Heart left ventricle (tissue), 16 donors: ENCODE measurements at regions not wholly inside any gene's neighbourhood (a gene's known extent, or its start where the extent isn't known, plus 50 kb on each side); places are given as distances from the start of the nearest gene placed in this dataset.

Source experiments
- ATAC-seq, 4 donors: fragments of 200-7000 bp; cut with Tn5 transposase; one replicate each; pipeline ENCODE4 v1.9.1; 2020 to 2022; ENCODE audit warnings: moderate library complexity in 4 of 4, mild to moderate bottlenecking in 3 of 4, moderate number of reproducible peaks in 1 of 4
- DNase-seq, 5 donors: peaks; one replicate each; pipeline ENCODE4 v3.0.0-alpha.2; 2020
- H3K27ac ChIP-seq, 12 donors: fragments of 200-600 bp; sonication (generic) in 4 of 12; one replicate each; pipeline versions ENCODE4 v1.5.0 to v1.8.0; 2016 to 2022; ENCODE audit warnings: mild to moderate bottlenecking in 2 of 12
- H3K27me3 ChIP-seq, 9 donors: fragments of 200-600 bp; sonication (generic) in 2 of 9; one replicate each; pipeline versions ENCODE4 v1.5.1 to v1.8.0; 2016 to 2022; ENCODE audit warnings: mild to moderate bottlenecking in 3 of 9
- H3K36me3 ChIP-seq, 9 donors: fragments of 200-600 bp; sonication (generic) in 2 of 9; one replicate each; pipeline versions ENCODE4 v1.5.0 to v1.8.0; 2018 to 2022; ENCODE audit warnings: mild to moderate bottlenecking in 2 of 9
- H3K4me1 ChIP-seq, 12 donors: fragments of 200-600 bp; sonication (generic) in 4 of 12; one replicate each; pipeline versions ENCODE4 v1.5.0 to v1.8.0; 2016 to 2022; ENCODE audit warnings: mild to moderate bottlenecking in 3 of 12
- H3K4me3 ChIP-seq, 12 donors: fragments of 200-600 bp; sonication (generic) in 4 of 12; one replicate each; pipeline versions ENCODE4 v1.5.0 to v1.8.0; 2017 to 2022; ENCODE audit warnings: mild to moderate bottlenecking in 9 of 12, moderate library complexity in 4 of 12
- H3K9me3 ChIP-seq, 12 donors: fragments of 200-600 bp; sonication (generic) in 4 of 12; one replicate each; pipeline versions ENCODE4 v1.5.0 to v1.8.0; 2016 to 2022; ENCODE audit warnings: mild to moderate bottlenecking in 1 of 12
- POLR2A ChIP-seq, 2 donors: fragments of 450-650 bp; IDR thresholded peaks; one replicate each; pipeline ENCODE4 v1.6.1; 2017; ENCODE audit warnings: antibody characterized with exemption in 2 of 2, mild to moderate bottlenecking in 2 of 2, moderate library complexity in 2 of 2
- WGBS, 4 donors: extraction: QIAGEN DNeasy Blood & Tissue Kit in 2 of 4; methylation state at CpG; one replicate each; pipeline versions ENCODE4 v1.1.5 to v1.1.7; 2013 to 2018; 5-methylcytosine and 5-hydroxymethylcytosine counted together
- intact Hi-C, 10 donors: fragments of 100-400 bp; cut with DNase I; formaldehyde crosslinking; loops; one replicate each; pipeline versions ENCODE4 v1.11.1 to v1.14.2; 2022
- TF ChIP-seq, protein P1 (sequence below), 12 donors: fragments of 200-600 bp; sonication (generic) in 4 of 12; IDR thresholded peaks; one replicate each; pipeline versions ENCODE4 v1.5.0 to v1.8.0; 2018 to 2022; ENCODE audit warnings: antibody characterized with exemption in 12 of 12, mild to moderate bottlenecking in 5 of 12
- donor health status: ischemic (EF 13 %, LVEDD 7.1; RV severe dilation, severe dysfunction).
- donor health status: healthy with polysubstance abuse.
- donor health status: DM: no; HTN: yes; CAD: no.
- donor health status: DM: no; HTN: no; CAD: no.
- donor health status: ischemic (EF 25% LVEDD 6.9; RV normal size, moderate dysfunction).
- donor health status: ischemic (EF 25% LVEDD 5.7; RV mildly dilated, moderate dysfunction).
- donor health status: healthy.
- donor health status: DM: yes; HTN: yes; CAD: no.
- donor health status: ischemic (EF 35%, LVEDD 5.7; RV mildly dilated, moderate dysfunction).
- donor health status: nonischemic (EF 11% LVEDD 7.7; RV severe dilation, severe dysfunction).
- donor health status: DM: yes; HTN: yes; CAD: no.
- donor health status: PGD.
- donor health status: ischemic (EF 29% LVEDD 5.4; RV normal size, mild dysfunction).
- donor health status: nonischemic (EF 23%, LVEDD 6.1; RV moderate dilation, normal function).

DNA sequence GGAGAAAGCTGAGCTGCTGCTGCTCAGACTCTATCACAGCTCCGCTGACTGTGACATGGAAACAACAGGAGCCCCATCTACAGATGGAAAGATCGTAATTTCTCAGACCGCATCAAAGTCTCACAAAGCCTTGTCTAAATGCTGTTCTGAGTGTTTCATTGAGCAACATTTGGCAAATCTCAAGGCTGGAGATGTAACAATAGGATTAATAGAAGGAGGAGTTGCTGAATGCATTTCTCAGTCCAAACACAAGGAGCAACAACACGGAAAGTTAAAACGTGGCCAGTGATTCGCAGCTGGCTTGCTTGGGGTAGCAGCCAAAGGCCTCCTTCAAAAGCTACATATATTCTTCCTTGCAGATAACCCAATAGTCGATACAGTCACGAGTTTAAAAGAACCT is 55.7 kb downstream of the MRPL57 start:
- intact Hi-C loops = no loop called here
- Histone ChIP-seq H3K36me3 (no peaks in the 10 kb centered on the region), H3K4me3 (peak overlapping the region in 6 of 12 donors; percentile 17 to 47 (median 24)), H3K9me3 (no peaks in the 10 kb centered on the region), H3K27ac (peak overlapping the region in 2 of 12 donors; percentile 2 to 61), H3K27me3 (no peaks in the 10 kb centered on the region), H3K4me1 (peaks cover 0 to 13% (median 4%) of the 10 kb centered on the region in 12 donors)
- DNase-seq (peak in 1 of 5 donors; percentile 32), ATAC-seq (peak in 3 of 4 donors; percentile 45 to 73 (median 72))
- no peak for TF ChIP-seq POLR2A (IDR thresholded peaks at IDR 0.05)
- TF ChIP-seq, protein P1, sequence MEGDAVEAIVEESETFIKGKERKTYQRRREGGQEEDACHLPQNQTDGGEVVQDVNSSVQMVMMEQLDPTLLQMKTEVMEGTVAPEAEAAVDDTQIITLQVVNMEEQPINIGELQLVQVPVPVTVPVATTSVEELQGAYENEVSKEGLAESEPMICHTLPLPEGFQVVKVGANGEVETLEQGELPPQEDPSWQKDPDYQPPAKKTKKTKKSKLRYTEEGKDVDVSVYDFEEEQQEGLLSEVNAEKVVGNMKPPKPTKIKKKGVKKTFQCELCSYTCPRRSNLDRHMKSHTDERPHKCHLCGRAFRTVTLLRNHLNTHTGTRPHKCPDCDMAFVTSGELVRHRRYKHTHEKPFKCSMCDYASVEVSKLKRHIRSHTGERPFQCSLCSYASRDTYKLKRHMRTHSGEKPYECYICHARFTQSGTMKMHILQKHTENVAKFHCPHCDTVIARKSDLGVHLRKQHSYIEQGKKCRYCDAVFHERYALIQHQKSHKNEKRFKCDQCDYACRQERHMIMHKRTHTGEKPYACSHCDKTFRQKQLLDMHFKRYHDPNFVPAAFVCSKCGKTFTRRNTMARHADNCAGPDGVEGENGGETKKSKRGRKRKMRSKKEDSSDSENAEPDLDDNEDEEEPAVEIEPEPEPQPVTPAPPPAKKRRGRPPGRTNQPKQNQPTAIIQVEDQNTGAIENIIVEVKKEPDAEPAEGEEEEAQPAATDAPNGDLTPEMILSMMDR (IDR thresholded peaks at IDR 0.05) = peak in 1 of 12 donors; percentile 20
- WGBS, 4 donors = 46 to 56% (median 51%) methylated on average over 8 of the region's 8 CpGs

DNA sequence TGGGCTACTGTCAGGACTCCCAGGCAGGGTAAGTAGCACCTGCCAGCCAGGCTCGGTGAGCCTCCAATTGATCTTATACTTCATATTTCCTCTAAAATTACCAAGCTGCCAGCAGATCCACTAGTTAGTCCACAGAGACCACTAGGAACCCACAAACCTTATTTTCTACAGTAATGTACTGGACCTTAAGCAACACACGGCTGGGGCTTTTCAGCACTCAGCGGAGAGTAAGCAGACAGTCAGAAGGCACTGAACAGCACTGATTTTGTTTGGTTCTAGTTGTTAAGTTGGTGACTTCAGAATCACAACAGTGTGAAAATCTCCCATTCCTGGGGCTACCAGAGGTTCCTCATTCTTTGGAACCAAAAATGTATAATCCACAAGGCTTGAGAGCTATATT is 56.1 kb downstream of the MRPL57 start:
- no peak for DNase-seq
- intact Hi-C loops = no loop called here
- H3K4me3 ChIP-seq = peak overlapping the region in 6 of 12 donors; percentile 17 to 47 (median 24)
- peaks cover 0 to 13% (median 4%) of the 10 kb centered on the region in 12 donors for H3K4me1 ChIP-seq
- peak overlapping the region in 6 of 12 donors; percentile 2 to 61 (median 40) for H3K27ac ChIP-seq
- H3K9me3 ChIP-seq = no peaks in the 10 kb centered on the region
- TF ChIP-seq, protein P1 (IDR thresholded peaks at IDR 0.05) = no peak
- TF ChIP-seq POLR2A (IDR thresholded peaks at IDR 0.05) = no peak
- 38 to 47% (median 44%) methylated on average over 3 of the region's 3 CpGs for WGBS, 4 donors
- peak in 3 of 4 donors; percentile 6 to 21 (median 11) for ATAC-seq
- H3K27me3 ChIP-seq = no peaks in the 10 kb centered on the region
- no peaks in the 10 kb centered on the region for H3K36me3 ChIP-seq

DNA sequence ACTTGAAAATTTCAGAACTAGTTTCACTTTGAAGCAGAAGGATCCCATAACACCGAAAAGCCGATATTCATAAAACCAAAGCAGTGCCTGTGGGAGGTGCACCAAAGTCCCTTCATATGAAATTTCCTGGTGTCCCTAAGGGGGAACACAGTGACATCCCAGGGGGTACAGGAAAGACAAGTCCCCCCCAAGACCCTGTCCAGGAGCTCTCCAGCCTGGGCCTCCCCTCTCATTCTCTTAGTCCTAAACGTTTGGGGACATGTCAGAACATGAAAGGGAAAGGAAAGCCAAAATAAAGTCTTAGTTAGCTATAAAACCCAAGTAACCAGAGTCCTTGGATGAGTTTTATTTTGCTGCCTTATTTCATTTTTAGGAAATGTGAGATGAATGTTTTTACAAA is 56.6 kb downstream of the MRPL57 start:
- H3K27ac ChIP-seq = peak overlapping the region in 7 of 12 donors; percentile 2 to 61 (median 42)
- no peak for DNase-seq
- peak overlapping the region in 6 of 12 donors; percentile 17 to 47 (median 24) for H3K4me3 ChIP-seq
- no peak for TF ChIP-seq POLR2A (IDR thresholded peaks at IDR 0.05)
- TF ChIP-seq, protein P1 (IDR thresholded peaks at IDR 0.05) = no peak
- no peak for ATAC-seq
- peaks cover 0 to 13% (median 4%) of the 10 kb centered on the region in 12 donors for H3K4me1 ChIP-seq
- no peaks in the 10 kb centered on the region for H3K9me3 ChIP-seq
- H3K27me3 ChIP-seq = no peaks in the 10 kb centered on the region
- WGBS, 4 donors = 70 to 82% (median 73%) methylated on average over 3 of the region's 3 CpGs
- H3K36me3 ChIP-seq = no peaks in the 10 kb centered on the region
- intact Hi-C loops = no loop called here

DNA sequence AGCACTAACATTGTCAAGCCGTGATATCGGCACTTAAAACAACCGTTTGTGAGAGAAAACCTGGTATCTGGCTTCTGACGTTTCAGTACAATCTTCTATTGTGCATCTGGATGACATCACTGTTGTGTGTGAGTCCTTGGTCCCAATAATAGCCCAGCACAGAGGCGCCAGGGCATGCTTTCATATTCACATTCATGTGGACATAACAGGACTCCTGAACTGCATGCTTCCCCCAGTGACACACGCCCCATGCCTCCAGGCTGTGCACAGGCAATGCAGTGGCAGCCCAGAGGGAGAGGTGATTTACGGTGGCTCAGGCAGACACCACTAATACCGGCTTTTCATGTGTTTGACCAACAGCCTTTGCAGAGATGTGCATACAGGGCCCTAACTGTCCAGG is 58.1 kb downstream of the MRPL57 start:
- H3K9me3 ChIP-seq = no peaks in the 10 kb centered on the region
- H3K4me1 ChIP-seq = peaks cover 0 to 13% (median 4%) of the 10 kb centered on the region in 12 donors
- ATAC-seq (peak; percentile 47 to 79 (median 66)), DNase-seq (peak in 2 of 5 donors; percentile 17 to 36)
- WGBS, 4 donors = 27 to 38% (median 35%) methylated on average over 7 to 8 of the region's 8 CpGs
- no peaks in the 10 kb centered on the region for H3K36me3 ChIP-seq
- H3K4me3 ChIP-seq = no peak overlapping the region
- H3K27me3 ChIP-seq = no peaks in the 10 kb centered on the region
- intact Hi-C loops = no loop called here
- no peak overlapping the region for H3K27ac ChIP-seq
- TF ChIP-seq, protein P1 (IDR thresholded peaks at IDR 0.05) = no peak
- no peak for TF ChIP-seq POLR2A (IDR thresholded peaks at IDR 0.05)
